Testis (tissue), 2 donors: ENCODE measurements at regions not wholly inside any gene's neighbourhood (a gene's known extent, or its start where the extent isn't known, plus 50 kb on each side); places are given as distances from the start of the nearest gene placed in this dataset.

Experiments
- CTCF ChIP-seq, 3 experiments: fragments of 450-650 bp in 2 of 3; fragments of 200-600 bp in 1 of 3; sonication (generic) in 1 of 3; IDR thresholded peaks; one replicate each; pipeline ENCODE4 v1.5.1; 2016 to 2019; ENCODE audit warnings: antibody characterized with exemption in 3 of 3, mild to moderate bottlenecking in 2 of 3, moderate library complexity in 1 of 3
- POLR2A ChIP-seq: fragments of 450-650 bp; IDR thresholded peaks from one replicate; pipeline ENCODE4 v1.6.1; 2017; ENCODE audit warnings: antibody characterized with exemption, mild to moderate bottlenecking, moderate library complexity

GRCh38 chr2:106944215-106944614, 58.2 kb upstream of the ST6GAL2 start:
- TF ChIP-seq CTCF (IDR thresholded peaks at IDR 0.05) = no peak
- no peak for TF ChIP-seq POLR2A
